ENCODE measurements at regions not wholly inside any gene's neighbourhood (a gene's known extent, or its start where the extent isn't known, plus 50 kb on each side); places are given as distances from the start of the nearest gene placed in this dataset.
"Not testable (repeated sequence)": the region's sequence is repeated elsewhere in the genome, so short reads cannot be mapped to it uniquely, and the experiment has no call there.

GRCh38 chr3:74210739-74211138 is 403.7 kb downstream of the CNTN3 start:
- H3K9me3 ChIP-seq = no peaks in the 10 kb centered on the region
- H3K36me3 ChIP-seq = no peaks in the 10 kb centered on the region
- intact Hi-C loops (cut with DNase I; ENCODE audit: low total_unique reads) = no loop called here
- no peaks in the 10 kb centered on the region for H3K4me1 ChIP-seq
- no peaks in the 10 kb centered on the region for H3K27me3 ChIP-seq
- no peak overlapping the region for H3K27ac ChIP-seq
- no peak for TF ChIP-seq CTCF (IDR thresholded peaks at IDR 0.05)
- no peak for DNase-seq
- no peak overlapping the region for H3K4me3 ChIP-seq

GRCh38 chr3:74200952-74201351 is 413.5 kb downstream of the CNTN3 start:
- no peak overlapping the region for H3K4me3 ChIP-seq
- no peak overlapping the region for H3K27ac ChIP-seq
- no peaks in the 10 kb centered on the region for H3K27me3 ChIP-seq
- no peaks in the 10 kb centered on the region for H3K4me1 ChIP-seq
- H3K36me3 ChIP-seq = no peaks in the 10 kb centered on the region
- no peak for DNase-seq
- peaks cover 0 to 3% (median 0%) of the 10 kb centered on the region in 3 donors for H3K9me3 ChIP-seq
- no peak for TF ChIP-seq CTCF (IDR thresholded peaks at IDR 0.05)
- intact Hi-C loops (cut with DNase I; ENCODE audit: low total_unique reads) = no loop called here

- H3K4me1 ChIP-seq; intact Hi-C loops (cut with DNase I; ENCODE audit: low total_unique reads); H3K27ac ChIP-seq; H3K9me3 ChIP-seq; H3K27me3 ChIP-seq; DNase-seq; H3K4me3 ChIP-seq; H3K36me3 ChIP-seq: not testable (repeated sequence)
Observed at GRCh38 chr3:74178664-74179063, 435.8 kb downstream of the CNTN3 start.

- H3K4me1 ChIP-seq = no peaks in the 10 kb centered on the region
- no peak for DNase-seq
- H3K4me3 ChIP-seq = no peak overlapping the region
- H3K9me3 ChIP-seq = no peaks in the 10 kb centered on the region
- intact Hi-C loops (cut with DNase I; ENCODE audit: low total_unique reads) = no loop called here
- no peaks in the 10 kb centered on the region for H3K27me3 ChIP-seq
- no peak for TF ChIP-seq CTCF (IDR thresholded peaks at IDR 0.05)
- no peak overlapping the region for H3K27ac ChIP-seq
- no peaks in the 10 kb centered on the region for H3K36me3 ChIP-seq
Observed at GRCh38 chr3:74173090-74173489, 441.4 kb downstream of the CNTN3 start.

- intact Hi-C loops (cut with DNase I; ENCODE audit: low total_unique reads) = no loop called here
- Histone ChIP-seq H3K27me3 (no peaks in the 10 kb centered on the region), H3K27ac (no peak overlapping the region), H3K9me3 (no peaks in the 10 kb centered on the region), H3K4me1 (no peaks in the 10 kb centered on the region), H3K36me3 (no peaks in the 10 kb centered on the region), H3K4me3 (no peak overlapping the region)
- DNase-seq = no peak
- no peak for TF ChIP-seq CTCF (IDR thresholded peaks at IDR 0.05)
Observed at GRCh38 chr3:74167926-74168325, 446.5 kb downstream of the CNTN3 start.

GRCh38 chr3:74165211-74165610 is 449.2 kb downstream of the CNTN3 start:
- Histone ChIP-seq H3K4me3 (no peak overlapping the region), H3K9me3 (no peaks in the 10 kb centered on the region), H3K4me1 (no peaks in the 10 kb centered on the region), H3K27me3 (no peaks in the 10 kb centered on the region), H3K27ac (no peak overlapping the region), H3K36me3 (no peaks in the 10 kb centered on the region)
- no peak for TF ChIP-seq CTCF (IDR thresholded peaks at IDR 0.05)
- no peak for DNase-seq
- intact Hi-C loops (cut with DNase I; ENCODE audit: low total_unique reads) = no loop called here

Measured in tibial artery (tissue), 4 donors.